GM18870 (cell line): ENCODE measurements at regions not wholly inside any gene's neighbourhood (a gene's known extent, or its start where the extent isn't known, plus 50 kb on each side); places are given as distances from the start of the nearest gene placed in this dataset.
"Not testable (repeated sequence)": the region's sequence is repeated elsewhere in the genome, so short reads cannot be mapped to it uniquely, and the experiment has no call there.

ENCODE experiments used
- ATAC-seq: cut with Tn5 transposase; IDR thresholded peaks from one replicate; pipeline ENCODE4 v1.9.1; 2021; ENCODE audit warnings: moderate library complexity; ENCODE audit not compliant: unreplicated experiment

DNA sequence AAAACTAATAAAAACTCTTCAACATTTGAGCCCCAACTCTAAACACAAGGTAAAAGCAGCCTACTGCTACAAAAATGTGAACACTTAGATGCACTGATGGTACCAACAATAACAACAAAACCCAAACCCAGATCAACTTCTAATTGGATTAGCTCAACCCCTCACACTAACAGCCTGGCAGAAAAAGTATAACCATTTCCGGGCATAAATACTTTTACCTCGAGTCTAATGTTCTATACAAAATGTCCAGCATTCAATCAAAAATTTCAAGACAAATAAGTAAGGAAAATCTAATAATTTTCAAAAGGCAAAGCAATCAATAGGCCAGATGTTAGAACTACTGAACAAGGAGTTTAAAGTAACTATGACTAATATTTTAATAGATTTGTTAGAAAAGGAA, 303.3 kb downstream of the ARRDC4 start:
- no peak for ATAC-seq

DNA sequence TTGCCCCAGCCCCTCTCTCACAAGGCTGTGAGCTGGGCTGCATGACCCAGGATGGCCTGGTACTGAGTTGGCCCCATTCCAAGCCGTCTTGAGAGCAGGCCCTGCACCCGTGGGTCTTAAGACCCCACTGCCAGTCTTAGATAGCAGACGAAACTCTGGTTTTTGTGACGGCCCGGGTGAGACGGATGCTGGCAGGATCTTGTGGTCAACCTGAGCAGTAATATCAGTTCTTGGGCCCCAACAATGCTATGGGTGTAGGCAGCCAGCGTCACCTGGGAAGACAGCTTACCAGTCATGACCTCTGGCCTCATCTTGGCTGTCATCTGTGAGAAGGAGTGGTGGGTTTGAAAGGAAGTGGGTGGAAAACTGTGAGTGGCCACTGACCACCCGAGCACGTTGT, 305.8 kb downstream of the ARRDC4 start:
- ATAC-seq, result no peak

DNA sequence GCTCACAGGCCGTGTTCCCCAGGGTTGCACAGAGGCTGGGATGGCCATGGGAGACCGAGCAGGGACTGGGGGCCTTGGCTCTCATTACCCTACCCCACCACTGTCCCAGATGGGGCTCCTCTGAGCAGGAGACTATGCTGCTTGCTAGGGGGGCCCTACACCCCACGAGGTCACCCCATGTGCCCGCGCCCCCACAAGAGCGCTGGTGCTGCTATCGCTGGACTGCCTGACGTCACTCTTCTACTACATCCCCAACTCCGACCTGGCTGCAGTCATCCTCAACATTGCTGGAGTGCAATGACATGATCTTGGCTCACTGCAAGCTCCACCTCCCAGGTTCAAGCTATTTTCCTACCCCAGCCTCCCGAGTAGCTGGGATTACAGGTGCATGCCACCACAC, 307.7 kb downstream of the ARRDC4 start:
- ATAC-seq, result no peak

DNA sequence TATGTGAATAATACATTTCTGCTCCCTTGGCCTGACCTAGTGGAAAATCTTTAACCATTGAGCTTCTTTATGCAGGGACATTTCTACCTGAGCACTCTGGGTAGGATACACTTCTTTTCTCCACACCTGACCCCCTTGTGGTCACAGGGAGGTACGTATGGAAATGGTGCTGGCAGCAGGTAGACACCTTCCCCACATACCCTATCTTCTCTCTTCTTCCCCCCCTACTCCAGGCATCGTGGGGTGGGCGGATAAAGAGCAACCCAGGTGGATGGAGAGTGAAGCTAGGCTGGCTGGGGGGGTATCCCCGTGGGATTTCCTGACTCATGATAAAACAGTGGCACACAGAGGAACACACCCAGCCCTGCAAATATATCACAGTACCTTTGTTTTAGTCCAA, 312.1 kb downstream of the ARRDC4 start:
- ATAC-seq, result no peak

DNA sequence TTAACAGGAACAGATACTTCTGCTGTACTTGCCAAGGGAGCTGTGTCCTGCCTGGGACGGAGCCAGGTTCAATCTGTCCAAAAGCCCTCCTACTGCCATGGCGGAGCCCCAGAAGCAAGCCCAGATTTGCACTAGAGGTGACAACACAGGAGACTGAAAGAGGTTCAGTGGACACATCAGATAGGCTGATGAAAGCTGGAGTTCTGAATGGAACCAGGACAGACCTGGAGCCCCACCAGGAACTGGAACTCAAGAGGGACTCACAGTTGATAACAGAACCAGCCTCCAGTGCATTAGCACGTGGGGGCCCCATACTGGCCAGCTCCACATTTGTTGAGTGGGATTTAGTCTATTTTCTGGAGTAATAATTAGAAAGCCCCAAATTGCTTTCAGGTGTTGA, 315.5 kb downstream of the ARRDC4 start:
- no peak for ATAC-seq

DNA sequence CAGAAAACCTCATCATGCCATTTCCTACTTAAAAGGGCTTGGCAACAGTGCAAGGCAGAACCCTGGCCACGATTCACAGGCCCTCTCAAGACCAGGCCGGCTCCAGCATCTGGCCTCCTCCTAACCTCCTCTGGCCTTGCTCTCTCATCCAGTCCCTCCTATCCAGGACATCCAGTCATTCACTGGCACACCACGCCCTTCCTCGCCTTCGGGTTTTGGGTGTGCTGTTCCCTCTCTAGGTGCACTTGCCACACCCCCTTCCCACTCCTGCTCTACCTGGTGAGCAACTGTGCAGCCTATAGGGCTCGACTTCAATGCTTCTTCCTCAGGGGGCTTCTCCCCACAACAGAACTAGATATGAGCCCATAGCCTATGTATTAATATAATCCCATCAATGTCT, 317.1 kb downstream of the ARRDC4 start:
- no peak for ATAC-seq

DNA sequence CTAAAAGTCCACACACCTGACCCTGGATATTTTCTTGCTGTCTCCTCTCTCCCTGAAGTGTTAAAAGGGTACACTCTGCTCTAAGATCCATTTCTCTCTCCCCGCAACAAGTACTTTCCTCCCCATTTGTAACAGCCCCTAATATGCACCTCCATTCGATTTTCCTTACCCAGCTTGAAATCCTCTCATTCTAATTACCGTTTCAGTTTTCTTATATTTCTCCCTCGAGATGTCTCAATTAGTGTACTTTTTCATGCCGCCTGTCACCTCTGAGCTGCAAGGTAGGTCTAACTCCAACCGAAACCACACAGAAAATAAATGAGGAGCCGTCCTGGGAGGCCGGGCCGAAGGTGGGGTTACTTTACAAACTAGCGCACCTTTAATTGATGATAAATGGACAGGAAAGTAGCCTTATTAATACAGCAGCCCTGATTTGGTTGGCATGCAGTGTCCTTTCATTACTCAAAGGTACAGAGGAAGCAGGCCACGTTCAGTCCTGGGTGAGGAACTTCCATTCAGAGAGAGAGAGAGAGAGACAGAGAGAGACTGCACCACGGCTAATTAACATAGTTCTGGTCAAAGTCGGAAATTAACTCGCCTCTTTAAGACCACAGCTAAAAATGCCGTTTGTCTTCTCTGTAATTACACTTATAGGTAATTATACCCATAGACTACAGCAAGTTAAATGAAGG, 319.9 kb downstream of the ARRDC4 start:
- peak; percentile 13 for ATAC-seq

DNA sequence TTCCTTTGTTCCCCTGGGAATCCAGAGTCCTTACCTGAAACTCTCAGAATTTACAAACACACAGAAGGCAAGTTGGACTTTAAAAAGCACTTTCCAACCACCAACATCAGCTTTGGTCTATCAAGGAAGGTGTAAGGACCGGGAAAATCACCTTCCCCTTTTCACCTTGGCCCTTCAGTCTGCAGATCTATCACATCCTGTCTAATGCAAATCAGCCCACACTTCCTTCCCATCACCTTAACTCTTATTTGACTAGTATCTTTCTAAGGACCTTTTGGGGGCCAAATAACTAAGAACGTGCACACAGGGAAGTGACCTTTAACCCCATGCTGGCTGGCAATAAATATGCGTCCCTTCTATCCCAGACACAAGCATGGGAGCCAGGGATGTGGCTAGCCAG, 320.6 kb downstream of the ARRDC4 start:
- peak; percentile 59 for ATAC-seq

DNA sequence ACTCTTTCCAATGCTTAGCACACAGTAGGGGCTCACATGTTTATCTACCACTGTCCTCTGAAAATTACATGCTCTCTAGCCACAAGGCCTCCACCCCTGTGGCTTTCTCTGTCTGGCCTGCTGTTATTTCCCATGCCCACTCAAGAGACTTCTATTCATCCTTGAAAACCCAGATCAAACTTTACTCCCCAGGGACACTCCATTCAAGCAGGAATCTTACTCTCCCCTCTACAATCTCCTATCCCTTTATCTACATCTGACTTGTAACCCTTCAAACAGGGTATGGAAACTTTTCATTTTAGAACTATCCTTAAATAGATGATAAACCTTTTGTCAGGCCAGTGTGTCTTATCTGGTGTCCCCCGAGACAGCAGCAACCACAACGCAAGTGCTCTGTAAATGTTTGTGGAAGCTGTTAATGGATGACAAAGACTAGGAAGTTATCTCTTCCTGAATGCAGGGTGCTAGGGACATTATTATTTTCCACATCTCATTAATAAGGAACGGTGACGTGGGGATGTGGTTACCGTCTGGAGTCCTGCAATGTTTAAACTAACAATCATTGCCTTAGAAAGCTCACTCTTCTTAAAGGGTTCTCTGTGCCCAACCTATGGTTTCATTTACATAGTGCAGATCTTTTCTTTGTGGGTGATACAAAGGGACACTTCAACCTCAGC, 322.3 kb downstream of the ARRDC4 start:
- no peak for ATAC-seq

DNA sequence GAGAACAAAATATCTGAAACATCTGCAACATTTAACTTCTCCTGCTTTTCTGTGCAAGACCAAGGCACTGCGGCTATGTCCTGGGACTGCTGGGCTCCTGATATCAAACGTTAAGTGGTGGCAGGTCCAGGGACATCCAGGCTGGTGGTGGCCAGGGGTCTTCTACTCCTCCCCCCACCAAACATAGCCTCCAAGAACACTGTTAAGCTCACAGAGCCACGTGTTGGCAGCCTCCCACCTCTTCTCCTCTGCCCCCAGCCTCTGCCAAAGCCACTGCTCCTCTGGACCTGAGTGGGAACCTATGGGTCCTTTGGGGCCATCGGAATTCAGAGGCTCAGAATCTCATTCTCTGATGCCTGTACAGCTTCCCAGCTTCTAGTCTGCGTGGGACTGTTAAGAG, 325.7 kb downstream of the ARRDC4 start:
- ATAC-seq, result no peak

DNA sequence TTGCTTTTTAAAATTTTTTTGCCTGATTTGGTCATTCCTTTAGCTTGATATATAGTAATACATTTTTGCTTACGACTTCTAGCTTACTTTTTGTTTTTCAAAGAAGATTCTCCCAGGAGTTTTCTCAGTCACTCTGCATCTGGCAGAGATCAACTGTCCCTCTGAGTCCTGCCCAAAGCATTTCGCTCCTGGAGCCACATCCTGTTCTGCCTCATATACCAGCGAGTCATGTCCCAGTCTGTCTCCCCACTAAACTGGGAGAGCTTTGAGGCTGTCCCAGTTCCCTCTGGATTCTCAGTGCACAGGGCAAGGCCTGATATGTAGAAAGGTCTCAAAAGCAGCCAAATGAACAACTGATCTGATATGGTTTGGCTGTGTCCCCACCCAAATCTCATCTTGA, 326.3 kb downstream of the ARRDC4 start:
- ATAC-seq, result no peak

DNA sequence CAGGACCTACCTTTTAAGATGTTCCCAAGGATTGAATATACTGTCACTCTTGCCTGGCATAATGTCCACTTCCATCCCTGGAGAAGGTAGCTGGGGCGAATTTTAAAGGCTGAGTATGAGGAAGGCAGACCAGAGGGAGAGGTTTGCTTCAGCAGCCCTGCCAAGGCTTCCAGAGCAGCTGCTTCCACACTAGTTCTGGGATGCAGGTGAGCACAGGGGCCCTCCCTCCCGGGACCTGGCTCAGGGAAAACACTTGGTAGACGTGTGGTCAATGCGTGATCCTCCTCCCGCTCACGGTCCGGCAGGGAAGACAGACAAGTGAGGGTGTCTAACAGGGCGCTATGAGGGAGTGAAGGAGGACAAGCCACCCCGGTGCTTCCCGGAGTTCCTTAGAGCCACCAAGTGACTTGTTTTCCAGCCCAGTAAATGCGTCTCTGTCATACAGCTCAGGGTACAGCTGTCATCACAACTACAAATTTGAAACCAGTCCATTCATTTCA, 327.6 kb downstream of the ARRDC4 start:
- ATAC-seq, result no peak

DNA sequence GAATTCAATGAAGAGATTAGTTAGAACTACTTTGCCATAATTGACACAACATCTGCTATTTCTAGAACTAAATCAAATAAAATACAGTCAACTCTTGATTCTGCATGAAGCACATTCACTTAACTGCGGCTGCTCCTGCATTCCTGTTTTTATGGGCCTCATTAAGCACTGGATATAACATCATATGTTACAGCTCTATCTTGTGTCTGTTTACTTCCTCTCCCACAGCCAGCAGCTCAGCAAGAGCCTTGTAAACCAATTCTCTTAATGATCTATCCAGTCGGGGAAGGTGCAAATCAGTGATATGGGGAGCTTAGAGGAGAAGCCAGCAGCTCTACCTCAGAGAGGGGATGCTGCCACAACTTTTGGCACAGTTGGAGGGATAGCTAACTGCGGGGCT, 329.2 kb downstream of the ARRDC4 start:
- no peak for ATAC-seq

DNA sequence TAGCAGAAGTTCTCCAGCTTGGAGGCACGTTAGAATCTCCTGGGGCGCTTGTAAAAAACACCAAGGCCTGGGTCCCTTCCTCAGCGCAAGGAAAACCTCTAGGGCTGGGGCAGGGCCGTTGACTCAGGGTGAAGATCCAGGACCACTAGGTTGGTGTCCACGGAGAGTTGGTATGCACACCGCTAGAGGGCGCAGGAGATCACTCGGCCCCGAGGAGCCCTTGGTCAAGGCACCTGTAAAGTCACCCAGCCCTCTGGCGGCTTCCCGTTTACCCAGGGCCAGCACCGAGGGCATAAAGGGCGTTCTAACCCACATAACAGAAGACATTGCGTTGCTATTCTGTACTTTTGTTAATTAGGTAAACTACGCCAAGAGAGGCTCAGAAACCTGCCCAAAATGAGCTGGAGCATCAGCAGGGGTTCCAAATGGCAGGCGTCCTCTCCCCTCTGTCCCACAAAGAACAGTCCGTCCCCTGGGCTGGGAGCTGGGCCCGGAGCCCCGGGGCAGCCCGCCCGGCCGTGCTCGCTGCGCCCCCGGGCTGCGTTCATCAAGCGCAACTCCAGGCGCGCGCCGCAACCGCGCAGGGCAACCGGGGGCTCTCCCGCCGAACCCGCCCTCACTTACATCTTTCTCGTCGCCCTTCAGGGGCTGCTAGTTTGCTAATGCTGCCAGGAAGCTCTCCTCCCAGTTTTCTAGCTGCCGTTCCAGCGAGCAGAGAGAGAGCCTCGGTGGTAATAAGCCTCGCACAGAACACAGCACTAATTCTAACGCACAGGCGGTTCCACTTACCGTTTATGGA, 332.1 kb downstream of the ARRDC4 start:
- peak; percentile 50 for ATAC-seq

DNA sequence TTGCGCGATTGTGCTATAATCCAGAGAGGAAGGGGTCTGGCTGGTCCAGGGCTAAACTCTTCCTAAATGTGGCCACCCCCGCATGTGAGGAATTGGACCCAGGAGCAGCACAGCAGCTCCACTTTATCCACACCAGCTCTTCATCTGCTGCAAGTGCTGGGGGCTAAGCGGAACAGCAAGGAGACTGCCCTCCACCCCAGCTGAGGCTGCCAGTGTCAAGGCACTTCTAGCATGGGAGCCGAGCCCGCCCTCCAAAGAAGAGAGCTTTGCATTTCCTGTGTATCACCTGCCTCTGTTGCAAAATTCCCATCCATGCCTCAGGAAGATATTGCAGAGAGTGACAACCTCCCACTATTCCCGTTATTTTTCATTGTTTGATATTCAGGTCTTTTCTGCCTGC, 333.6 kb downstream of the ARRDC4 start:
- no peak for ATAC-seq

DNA sequence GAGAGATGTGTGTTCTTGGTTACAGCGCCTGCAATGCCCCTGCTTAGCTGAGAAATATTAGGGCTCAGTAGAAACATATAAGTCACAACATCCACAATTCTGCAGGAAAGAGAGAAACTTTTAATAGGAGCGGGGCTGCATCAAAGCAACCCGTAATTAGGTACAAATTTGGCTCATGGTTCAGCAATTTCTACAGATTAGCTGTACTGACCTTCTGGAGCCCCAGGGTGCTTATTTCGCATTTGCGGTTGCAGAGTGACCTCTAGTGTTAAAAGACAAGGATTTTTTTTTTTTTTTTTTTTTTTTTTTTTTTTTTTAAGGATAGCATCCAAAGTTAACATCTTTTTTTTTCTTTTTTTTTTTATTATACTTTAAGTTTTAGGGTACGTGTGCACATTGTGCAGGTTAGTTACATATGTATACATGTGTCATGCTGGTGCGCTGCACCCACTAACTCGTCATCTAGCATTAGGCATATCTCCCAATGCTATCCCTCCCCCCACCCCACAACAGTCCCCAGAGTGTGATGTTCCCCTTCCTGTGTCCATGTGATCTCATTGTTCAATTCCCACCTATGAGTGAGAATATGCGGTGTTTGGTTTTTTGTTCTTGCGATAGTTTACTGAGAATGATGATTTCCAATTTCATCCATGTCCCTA, 334.7 kb downstream of the ARRDC4 start:
- not testable (repeated sequence) for ATAC-seq

DNA sequence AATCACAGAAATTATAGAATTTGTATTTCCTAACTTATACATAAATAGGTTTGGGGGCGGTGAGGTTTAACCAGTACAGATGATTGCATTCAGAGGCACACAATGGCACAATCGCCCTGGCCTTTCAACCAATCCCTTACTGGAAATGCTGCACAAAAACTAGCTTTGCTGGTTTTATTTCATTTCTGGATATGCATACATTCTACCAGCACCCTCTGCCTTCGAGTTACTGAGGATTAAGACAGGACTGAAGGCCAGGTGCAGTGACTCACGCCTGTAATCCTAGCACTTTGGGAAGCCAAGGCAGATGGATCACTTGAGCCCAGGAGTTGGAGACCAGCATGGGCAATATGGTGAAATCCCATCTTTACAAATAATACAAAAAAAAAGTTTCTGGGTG, 336.1 kb downstream of the ARRDC4 start:
- ATAC-seq, result no peak

DNA sequence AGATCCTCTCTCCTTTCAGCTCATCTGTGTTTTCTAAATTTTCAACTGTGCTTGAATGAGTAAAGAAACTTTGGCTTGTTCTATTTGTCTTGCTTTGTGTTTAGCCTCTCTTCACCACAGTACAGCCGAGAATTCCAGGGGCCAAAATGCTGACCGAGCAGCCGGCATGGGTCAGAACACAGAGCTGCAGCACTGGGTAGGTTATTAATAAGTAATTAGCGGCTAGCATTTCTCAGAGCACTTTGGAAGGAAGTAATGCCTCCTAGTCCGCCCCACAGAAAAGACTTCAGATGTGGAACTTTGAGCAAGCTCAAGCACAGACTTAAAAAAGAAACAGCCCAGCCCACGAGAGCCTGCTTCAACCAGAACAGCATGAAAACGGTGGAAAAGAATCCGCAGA, 343.9 kb downstream of the ARRDC4 start:
- no peak for ATAC-seq

DNA sequence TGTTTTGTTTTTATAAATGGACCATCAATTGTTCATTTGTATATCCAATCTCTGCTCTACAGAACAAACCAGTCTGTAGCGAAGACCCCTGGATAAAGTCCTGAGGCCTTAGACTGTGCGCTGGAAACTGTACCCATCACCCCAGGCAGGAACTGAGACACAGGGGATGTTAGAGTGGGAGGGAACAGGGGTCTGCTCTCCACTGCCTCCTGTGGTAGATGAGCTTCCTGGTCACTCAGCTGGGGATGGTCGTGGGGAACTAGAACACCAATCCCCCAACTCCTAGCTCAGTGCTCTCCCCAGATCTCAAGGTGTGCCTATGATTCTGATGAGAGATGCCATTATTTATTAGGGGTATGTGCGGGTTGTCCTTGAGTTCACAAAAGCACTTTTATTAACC, 340.2 kb upstream of the IGF1R start:
- no peak for ATAC-seq

DNA sequence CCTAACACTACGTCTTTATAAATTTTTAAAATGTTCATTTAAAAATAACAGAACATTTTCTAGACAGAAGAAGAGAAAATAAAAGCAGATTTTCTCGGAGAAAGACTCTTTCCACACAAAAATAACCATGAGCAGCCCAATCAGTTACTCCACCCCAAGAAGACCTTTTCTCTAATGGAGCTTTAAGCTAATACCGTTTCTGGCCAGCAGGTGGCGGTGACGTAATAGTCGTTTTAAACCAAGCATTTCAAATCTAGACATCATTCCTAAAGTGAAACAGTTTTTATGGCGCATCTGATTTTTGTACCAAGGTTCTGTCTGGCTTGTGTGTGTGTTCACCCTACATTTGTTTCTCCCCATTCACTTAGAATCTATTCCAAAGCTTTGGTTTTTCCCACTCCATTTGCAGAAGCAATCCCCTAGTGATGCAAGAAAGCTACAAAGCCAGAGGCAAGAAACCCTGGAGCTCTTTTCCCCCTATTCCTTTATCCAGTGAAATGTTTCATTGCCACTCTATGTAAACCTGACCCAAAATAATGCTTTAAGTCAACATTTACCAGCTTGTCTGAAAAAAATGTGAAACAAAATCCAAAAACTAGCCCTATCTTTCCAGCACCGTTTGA, 336.7 kb upstream of the IGF1R start:
- ATAC-seq, result no peak

DNA sequence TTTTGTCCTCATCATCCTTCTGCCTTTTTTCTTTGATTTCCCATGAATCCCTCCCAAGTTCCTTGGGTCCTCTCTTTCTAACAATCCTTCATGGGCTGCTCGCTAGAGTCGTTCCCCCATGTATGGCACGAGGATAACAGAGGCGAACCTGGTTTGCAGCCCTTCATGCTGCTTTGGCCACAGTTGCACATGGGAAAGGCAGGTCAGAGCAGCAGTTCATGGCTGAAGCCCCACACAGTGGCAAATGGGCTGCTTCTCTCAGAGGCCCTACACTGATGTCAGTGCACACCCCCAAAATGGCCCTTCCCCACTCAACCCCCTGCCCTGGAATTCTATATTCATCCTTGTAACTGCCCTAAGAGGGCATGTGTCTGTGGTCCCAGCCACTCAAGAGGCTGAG, 335.4 kb upstream of the IGF1R start:
- ATAC-seq, result no peak
